PFSK-1 (cell line): ENCODE measurements at regions not wholly inside any gene's neighbourhood (a gene's known extent, or its start where the extent isn't known, plus 50 kb on each side); places are given as distances from the start of the nearest gene placed in this dataset.

Experiments
- FOXP2 ChIP-seq: optimal IDR thresholded peaks from 2 replicates; pipeline ENCODE3; 2011; ENCODE audit warnings: borderline replicate concordance, control low read depth, inconsistent platforms; ENCODE audit not compliant: insufficient read depth; ENCODE audit errors: extremely low read length, extremely low read depth
- POLR2AphosphoS5 ChIP-seq: IDR thresholded peaks from 2 replicates; pipeline ENCODE4 v1.6.1; 2012; ENCODE audit warnings: low read depth, mild to moderate bottlenecking, control low read depth, low read length, moderate library complexity
- SIN3A ChIP-seq: IDR thresholded peaks from 2 replicates; pipeline ENCODE4 v1.6.1; 2012; ENCODE audit warnings: mild to moderate bottlenecking, low read length, moderate library complexity, borderline replicate concordance; ENCODE audit not compliant: insufficient read depth
- TAF1 ChIP-seq: IDR thresholded peaks from 2 replicates; pipeline ENCODE4 v1.6.1; 2012; ENCODE audit warnings: low read length, control low read depth, borderline replicate concordance; ENCODE audit not compliant: insufficient read depth
- TF ChIP-seq, protein P1 (sequence below), 2 experiments: IDR thresholded peaks; 2 replicates each; pipeline versions ENCODE4 v1.6.1 to v1.8.0; 2011 to 2012; ENCODE audit warnings: low read depth in 2 of 2, low read length in 2 of 2, control low read depth in 1 of 2, inconsistent platforms in 1 of 2, mild to moderate bottlenecking in 1 of 2, moderate library complexity in 1 of 2; ENCODE audit not compliant: insufficient read depth in 1 of 2

DNA sequence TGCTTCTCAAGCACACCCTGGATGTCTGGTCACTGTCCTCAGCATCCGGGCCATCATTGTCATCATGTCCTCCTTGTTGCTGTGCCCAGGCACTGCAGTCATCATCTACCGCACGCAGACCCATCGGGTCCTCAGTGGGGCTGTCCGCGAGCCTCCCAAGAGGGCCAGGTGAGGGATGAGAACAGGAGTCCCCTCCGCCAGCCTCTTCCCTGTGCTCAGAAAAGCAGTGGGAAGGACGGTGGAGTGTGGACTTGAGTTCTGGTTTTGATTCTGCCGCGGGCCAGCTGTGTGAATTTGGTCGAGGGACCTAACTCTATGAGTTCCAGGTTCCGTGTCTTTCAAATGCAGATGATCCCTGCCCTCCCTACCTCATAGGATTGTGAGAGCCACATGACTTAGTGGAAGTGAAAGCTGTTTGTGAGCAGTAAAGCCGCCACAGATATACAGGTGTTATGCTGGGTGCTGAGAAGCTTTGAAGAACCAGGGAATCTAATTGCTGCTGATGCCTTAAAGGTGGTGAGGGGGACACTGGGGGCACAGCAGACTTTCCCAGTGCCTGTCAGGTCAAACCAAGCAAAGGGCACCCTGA lies 122.9 kb upstream of the RAP1B start:
- TF ChIP-seq POLR2AphosphoS5 (no peak), FOXP2 (no peak), SIN3A (no peak), TAF1 (no peak)
- TF ChIP-seq, protein P1, sequence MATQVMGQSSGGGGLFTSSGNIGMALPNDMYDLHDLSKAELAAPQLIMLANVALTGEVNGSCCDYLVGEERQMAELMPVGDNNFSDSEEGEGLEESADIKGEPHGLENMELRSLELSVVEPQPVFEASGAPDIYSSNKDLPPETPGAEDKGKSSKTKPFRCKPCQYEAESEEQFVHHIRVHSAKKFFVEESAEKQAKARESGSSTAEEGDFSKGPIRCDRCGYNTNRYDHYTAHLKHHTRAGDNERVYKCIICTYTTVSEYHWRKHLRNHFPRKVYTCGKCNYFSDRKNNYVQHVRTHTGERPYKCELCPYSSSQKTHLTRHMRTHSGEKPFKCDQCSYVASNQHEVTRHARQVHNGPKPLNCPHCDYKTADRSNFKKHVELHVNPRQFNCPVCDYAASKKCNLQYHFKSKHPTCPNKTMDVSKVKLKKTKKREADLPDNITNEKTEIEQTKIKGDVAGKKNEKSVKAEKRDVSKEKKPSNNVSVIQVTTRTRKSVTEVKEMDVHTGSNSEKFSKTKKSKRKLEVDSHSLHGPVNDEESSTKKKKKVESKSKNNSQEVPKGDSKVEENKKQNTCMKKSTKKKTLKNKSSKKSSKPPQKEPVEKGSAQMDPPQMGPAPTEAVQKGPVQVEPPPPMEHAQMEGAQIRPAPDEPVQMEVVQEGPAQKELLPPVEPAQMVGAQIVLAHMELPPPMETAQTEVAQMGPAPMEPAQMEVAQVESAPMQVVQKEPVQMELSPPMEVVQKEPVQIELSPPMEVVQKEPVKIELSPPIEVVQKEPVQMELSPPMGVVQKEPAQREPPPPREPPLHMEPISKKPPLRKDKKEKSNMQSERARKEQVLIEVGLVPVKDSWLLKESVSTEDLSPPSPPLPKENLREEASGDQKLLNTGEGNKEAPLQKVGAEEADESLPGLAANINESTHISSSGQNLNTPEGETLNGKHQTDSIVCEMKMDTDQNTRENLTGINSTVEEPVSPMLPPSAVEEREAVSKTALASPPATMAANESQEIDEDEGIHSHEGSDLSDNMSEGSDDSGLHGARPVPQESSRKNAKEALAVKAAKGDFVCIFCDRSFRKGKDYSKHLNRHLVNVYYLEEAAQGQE (IDR thresholded peaks at IDR 0.05; ENCODE audit: insufficient read depth in 1 of 2, low read depth in 2 of 2, low read length in 2 of 2): no peak

- TF ChIP-seq SIN3A (no peak), TAF1 (no peak), FOXP2 (no peak), POLR2AphosphoS5 (no peak)
- TF ChIP-seq, protein P1 (IDR thresholded peaks at IDR 0.05; ENCODE audit: insufficient read depth in 1 of 2, low read depth in 2 of 2, low read length in 2 of 2): no peak
Observed at GRCh38 chr12:68489273-68489672, 121.4 kb upstream of the RAP1B start.

GRCh38 chr12:68490476-68490875 lies 120.2 kb upstream of the RAP1B start:
- TF ChIP-seq TAF1 (no peak), SIN3A (no peak), POLR2AphosphoS5 (no peak), FOXP2 (no peak)
- TF ChIP-seq, protein P1 (IDR thresholded peaks at IDR 0.05; ENCODE audit: insufficient read depth in 1 of 2, low read depth in 2 of 2, low read length in 2 of 2): no peak

- TF ChIP-seq TAF1 (no peak), SIN3A (no peak), POLR2AphosphoS5 (no peak), FOXP2 (no peak)
- TF ChIP-seq, protein P1 (IDR thresholded peaks at IDR 0.05; ENCODE audit: insufficient read depth in 1 of 2, low read depth in 2 of 2, low read length in 2 of 2): no peak
Observed at GRCh38 chr12:68491204-68491960, 119.3 kb upstream of the RAP1B start.
